NCI-H526 treated with DMSO at 0.1 percent for 48 hours (cell line): ENCODE measurements at regions not wholly inside any gene's neighbourhood (a gene's known extent, or its start where the extent isn't known, plus 50 kb on each side); places are given as distances from the start of the nearest gene placed in this dataset.
"Not testable (repeated sequence)": the region's sequence is repeated elsewhere in the genome, so short reads cannot be mapped to it uniquely, and the experiment has no call there.

ENCODE experiments used
- DNase-seq: peaks from one replicate; lab custom pipeline; 2025; lab: John Stamatoyannopoulos, UW

- DNase-seq: no peak
These were observed 182.8 kb downstream of the PSMG1 start for GRCh38 chr21:39000496-39000895.

DNA sequence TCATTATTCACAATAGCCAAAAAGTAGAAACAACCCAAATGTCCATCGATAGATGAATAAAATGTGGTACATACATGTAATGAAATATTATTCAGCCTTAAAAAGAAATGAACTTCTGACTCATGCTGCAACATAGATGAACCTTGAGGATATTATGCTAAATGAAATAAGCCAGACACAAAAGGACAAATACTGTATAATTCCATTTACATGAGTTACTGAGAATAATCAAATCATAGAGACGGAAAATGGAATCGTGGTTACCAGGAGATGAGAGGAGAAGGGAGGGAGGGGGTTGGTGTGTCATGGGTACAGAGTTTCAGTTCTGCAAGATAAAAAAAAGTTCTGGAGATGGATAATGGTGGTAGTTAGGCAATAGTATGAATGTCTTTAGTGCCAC lies 184.1 kb downstream of the PSMG1 start:
- no peak for DNase-seq

DNA sequence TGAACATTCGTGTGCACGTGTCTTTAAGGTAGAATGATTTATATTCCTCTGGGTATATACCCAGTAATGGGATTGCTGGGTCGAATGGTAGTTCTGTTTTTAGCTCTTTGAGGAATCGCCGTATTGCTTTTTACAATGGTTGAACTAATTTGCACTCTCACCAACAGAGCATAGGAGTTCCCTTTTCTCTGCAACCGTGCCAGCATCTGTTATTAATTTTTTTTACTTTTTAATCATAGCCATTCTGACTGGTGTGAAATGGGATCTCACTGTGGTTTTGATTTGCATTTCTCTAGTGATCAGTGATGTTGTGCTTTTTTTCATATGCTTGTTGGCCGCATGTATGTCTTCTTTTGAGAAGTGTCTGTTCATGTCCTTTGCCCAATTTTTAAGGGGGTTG lies 185.0 kb downstream of the PSMG1 start:
- not testable (repeated sequence) for DNase-seq

DNA sequence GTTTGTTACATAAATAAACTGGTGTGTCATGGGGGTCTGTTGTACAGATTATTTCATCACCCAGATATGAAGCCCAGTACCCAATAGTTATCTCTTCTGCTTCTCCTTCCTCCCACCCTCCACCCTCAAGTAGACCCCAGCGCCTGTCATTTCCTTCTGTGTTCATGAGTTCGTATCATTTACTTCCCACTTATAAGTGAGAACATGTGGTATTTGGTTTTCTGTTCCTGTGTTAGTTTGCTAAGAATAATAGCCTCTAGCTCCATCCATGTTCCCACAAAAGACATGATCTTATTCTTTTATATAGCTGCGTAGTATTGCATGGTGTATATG lies 185.4 kb downstream of the PSMG1 start:
- DNase-seq: not testable (repeated sequence)

DNA sequence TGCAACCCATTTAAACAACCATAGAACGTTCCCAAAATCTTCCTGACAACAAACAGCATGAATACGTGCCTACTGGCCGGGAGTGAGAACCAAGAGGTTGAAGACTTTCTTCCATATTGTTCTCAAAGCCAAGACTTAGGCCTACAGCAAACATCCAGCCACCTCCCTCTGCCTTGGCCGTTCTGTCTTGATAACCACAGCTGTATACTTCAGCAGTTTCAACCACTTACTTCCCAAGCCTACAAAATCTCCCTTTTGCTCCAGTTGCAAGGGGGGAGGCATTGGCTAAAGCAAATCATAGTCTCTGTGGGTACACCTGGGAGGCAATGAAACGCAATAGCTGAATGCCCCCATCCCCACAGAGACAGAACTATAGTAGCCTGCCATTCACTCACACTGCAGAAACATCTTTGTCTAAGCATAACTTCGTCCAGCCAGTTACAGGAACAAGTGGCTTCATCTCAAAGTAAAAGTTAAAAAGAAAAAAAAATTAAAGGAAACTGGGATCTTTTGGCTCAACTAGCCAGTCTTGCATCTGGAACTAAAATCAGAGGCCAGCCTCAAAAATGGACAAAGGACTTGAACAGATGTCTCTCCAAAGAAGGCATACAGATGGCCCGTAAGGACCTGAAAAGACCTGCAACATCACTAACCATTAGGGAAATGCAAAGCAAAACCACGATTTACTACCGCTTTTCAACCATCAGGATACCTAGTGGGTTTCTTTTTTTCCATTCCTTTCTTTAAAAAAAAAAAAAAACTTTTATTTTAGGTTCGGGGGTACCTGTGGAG lies 186.0 kb downstream of the PSMG1 start:
- DNase-seq: no peak

GRCh38 chr21:38996355-38996754 lies 186.9 kb downstream of the PSMG1 start:
- no peak for DNase-seq

DNA sequence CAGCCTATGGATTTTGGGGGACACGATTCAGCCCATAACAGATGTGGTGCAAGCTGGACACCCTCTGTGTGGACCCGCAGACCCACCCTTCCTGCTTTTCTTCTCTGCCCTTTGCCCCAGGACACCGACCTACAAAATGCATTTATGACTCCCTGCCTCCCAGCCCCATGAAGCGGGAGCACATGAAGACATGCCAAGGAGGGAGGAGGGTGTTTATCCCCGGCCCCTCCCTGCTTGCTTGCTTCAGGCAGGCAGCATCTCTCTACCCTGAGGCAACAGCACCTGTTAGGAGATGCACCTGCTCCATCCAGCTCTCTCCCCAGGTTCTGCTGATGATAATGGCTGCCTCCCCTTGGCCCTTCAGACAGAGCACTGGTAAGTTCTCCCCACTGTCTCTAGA lies 187.5 kb downstream of the PSMG1 start:
- DNase-seq: no peak

- DNase-seq: no peak
These were observed 188.1 kb downstream of the PSMG1 start for GRCh38 chr21:38995071-38995669.

GRCh38 chr21:38994042-38994441 lies 188.3 kb downstream of the ETS2 start:
- no peak for DNase-seq

GRCh38 chr21:38993561-38993960 lies 187.8 kb downstream of the ETS2 start:
- no peak for DNase-seq

DNA sequence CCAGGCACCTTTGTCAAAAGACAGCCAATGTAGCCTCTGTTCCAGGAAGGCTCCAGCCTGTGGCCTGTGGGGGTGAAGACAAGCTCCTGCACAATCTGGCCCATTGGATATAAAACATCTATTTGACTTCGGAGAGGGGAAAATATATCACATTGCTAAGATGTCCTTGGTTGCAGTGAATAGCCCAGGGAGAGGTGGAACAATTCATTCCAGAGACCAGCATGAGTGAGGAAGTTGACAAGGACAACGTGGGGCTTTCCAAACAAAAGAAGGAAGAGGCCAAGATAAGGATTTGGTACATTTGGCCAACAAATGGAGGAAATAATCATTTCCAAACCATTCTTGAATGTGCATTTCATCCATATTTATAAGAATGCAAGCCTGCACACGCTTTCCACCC lies 187.0 kb downstream of the ETS2 start:
- no peak for DNase-seq

DNA sequence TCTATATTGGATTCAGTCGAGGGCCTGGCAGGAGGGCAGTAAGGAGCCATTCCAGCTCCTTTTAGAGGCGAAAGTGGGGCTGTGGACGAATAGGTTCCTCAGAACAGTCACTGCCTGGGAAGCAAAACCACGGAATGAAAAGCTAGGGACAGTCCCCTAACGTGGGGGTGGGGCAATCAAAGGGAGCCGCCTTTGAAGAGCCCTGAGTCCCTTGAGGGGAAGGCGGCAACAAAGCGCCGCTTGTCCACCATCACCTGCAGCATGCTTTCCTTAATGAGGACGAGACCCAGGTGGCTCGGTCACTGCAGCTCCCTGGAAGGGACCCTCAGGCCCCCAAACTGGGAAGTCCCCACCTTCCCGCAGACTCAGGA lies 184.7 kb downstream of the ETS2 start:
- DNase-seq: no peak

GRCh38 chr21:38989745-38990423 lies 184.2 kb downstream of the ETS2 start:
- DNase-seq: peak; percentile 12

- DNase-seq: no peak
These were observed 183.6 kb downstream of the ETS2 start for GRCh38 chr21:38989379-38989744.

GRCh38 chr21:38988509-38989378 lies 183.0 kb downstream of the ETS2 start:
- peak; percentile 13 for DNase-seq

DNA sequence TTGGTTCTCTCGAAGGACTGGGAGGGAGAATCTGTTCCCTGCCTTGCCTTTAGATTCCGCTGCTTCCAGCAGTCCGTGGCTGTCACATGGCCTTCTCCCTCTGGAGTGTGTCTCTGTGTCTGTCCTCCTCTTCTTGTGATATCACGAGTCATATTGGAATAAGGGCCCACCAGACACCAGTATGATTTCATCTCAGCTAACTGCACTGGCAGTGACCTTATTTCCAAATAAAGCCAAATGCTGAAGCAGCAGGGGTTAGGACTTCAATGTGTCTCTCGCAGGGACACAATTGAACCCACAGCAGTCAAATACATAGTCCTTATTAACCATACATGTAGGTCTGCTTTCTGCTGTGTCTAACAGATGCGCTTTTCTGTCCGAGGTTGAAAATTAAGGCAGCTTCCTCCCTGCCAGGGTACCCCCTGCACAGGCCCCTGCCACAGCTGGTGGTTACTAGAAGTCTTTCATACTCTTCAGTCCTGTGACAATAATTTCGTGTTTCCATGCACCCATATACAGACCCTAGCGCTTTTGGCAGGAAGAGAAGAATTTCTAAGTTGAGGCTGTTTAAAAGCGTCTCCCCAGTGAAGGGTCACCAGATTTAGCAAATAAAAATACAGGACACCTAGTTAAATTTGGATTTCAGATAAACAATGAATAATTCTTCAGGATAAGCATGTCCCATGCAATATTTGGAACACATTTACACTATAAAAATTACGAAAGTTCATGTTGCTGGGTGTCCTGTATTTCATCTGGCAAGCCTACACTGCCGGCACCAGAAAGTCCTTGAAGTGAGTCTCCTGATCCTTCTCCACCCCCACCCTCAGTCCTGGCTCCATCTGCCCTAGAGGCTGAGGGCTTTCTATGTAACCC lies 182.1 kb downstream of the ETS2 start:
- no peak for DNase-seq

DNA sequence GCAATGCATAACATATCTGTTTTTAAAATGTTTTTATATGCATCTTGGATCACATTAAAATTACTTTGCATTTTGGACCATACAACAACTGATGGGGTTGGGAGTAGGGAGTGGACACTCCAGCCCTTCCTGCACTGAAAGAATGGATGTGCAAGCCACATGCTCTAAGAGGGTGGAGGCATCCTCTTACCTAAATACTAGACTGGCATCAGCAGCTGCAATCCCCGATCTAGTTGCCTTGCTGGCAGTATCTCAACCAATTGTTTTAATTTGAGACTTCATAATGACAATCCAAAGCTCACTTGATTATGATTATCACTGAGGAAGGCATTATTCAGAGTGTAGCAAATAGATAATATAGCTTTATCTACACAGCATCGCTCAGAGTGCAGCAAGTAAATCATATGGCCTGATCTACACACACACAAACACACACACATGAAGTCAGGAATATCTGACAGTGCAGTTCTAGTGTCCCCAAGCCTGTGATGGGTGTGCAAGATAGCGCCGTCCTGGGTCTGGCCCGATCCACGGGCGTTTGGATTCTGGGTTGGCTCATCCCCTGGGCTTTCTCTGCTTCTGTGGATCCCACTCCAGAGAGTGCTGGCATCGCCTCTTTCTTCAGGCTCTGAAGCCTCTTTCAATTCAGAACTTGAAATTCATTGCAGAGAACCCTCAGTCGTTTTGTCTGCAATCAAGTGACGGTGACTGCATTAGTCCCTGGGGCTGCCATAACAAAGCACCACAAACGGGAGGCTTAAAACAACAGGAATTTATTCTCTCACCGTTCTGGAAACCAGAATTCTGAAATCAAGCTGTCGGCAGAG lies 181.3 kb downstream of the ETS2 start:
- no peak for DNase-seq

GRCh38 chr21:38986406-38986805 lies 180.7 kb downstream of the ETS2 start:
- DNase-seq: no peak

- DNase-seq: peak; percentile 79
These were observed 180.0 kb downstream of the ETS2 start for GRCh38 chr21:38985568-38986378.
